Stimulated activated CD8-positive, alpha-beta memory T cell treated with anti-CD3 and anti-CD28 coated beads, Interleukin-4, amount 100 ng/mL, for 24 hours (primary cell): ENCODE measurements at regions not wholly inside any gene's neighbourhood (a gene's known extent, or its start where the extent isn't known, plus 50 kb on each side); places are given as distances from the start of the nearest gene placed in this dataset.
"Not testable (repeated sequence)": the region's sequence is repeated elsewhere in the genome, so short reads cannot be mapped to it uniquely, and the experiment has no call there.

ENCODE experiments used
- DNase-seq: peaks from one replicate; pipeline ENCODE4 v3.0.0-alpha.2; 2020; ENCODE audit warnings: low read depth

GRCh38 chr4:138437263-138437851 lies 195.2 kb upstream of the SLC7A11 start:
- no peak for DNase-seq

GRCh38 chr4:138435733-138436132 lies 193.6 kb upstream of the SLC7A11 start:
- DNase-seq: not testable (repeated sequence)

GRCh38 chr4:138435046-138435445 lies 192.9 kb upstream of the SLC7A11 start:
- not testable (repeated sequence) for DNase-seq

- no peak for DNase-seq
Observed at GRCh38 chr4:138428611-138429010, 186.5 kb upstream of the SLC7A11 start.

GRCh38 chr4:138426786-138427185 lies 184.6 kb upstream of the SLC7A11 start:
- no peak for DNase-seq

GRCh38 chr4:138420471-138420870 lies 178.3 kb upstream of the SLC7A11 start:
- no peak for DNase-seq

- no peak for DNase-seq
Observed at GRCh38 chr4:138414202-138414601, 172.1 kb upstream of the SLC7A11 start.

- no peak for DNase-seq
Observed at GRCh38 chr4:138413273-138413672, 171.1 kb upstream of the SLC7A11 start.

- no peak for DNase-seq
Observed at GRCh38 chr4:138412847-138413246, 170.7 kb upstream of the SLC7A11 start.

- no peak for DNase-seq
Observed at GRCh38 chr4:138410266-138410665, 168.1 kb upstream of the SLC7A11 start.

- DNase-seq: no peak
Observed at GRCh38 chr4:138409670-138410069, 167.5 kb upstream of the SLC7A11 start.

- no peak for DNase-seq
Observed at GRCh38 chr4:138408758-138409157, 166.6 kb upstream of the SLC7A11 start.

GRCh38 chr4:138407329-138407728 lies 165.2 kb upstream of the SLC7A11 start:
- no peak for DNase-seq

- no peak for DNase-seq
Observed at GRCh38 chr4:138406876-138407275, 164.7 kb upstream of the SLC7A11 start.

GRCh38 chr4:138405934-138406567 lies 163.9 kb upstream of the SLC7A11 start:
- DNase-seq: no peak

- no peak for DNase-seq
Observed at GRCh38 chr4:138405466-138405891, 163.3 kb upstream of the SLC7A11 start.

- no peak for DNase-seq
Observed at GRCh38 chr4:138404801-138405200, 162.7 kb upstream of the SLC7A11 start.

- no peak for DNase-seq
Observed at GRCh38 chr4:138404251-138404650, 162.1 kb upstream of the SLC7A11 start.

- no peak for DNase-seq
Observed at GRCh38 chr4:138401334-138401733, 159.2 kb upstream of the SLC7A11 start.

- DNase-seq: no peak
Observed at GRCh38 chr4:138400543-138400942, 158.4 kb upstream of the SLC7A11 start.

GRCh38 chr4:138400066-138400465 lies 157.9 kb upstream of the SLC7A11 start:
- no peak for DNase-seq

- DNase-seq: no peak
Observed at GRCh38 chr4:138399081-138399480, 156.9 kb upstream of the SLC7A11 start.

- DNase-seq: no peak
Observed at GRCh38 chr4:138398322-138398721, 156.2 kb upstream of the SLC7A11 start.
